ENCODE measurements at regions not wholly inside any gene's neighbourhood (a gene's known extent, or its start where the extent isn't known, plus 50 kb on each side); places are given as distances from the start of the nearest gene placed in this dataset.

GRCh38 chr6:126718600-126719327 is 378.8 kb downstream of the CENPW start:
- ChIA-PET CTCF (no interaction called here), POLR2A (no interaction called here)
- no peak overlapping the region for H3K27ac ChIP-seq (ENCODE audit: extremely low read depth, low read depth, low read length)
- H3K4me1 ChIP-seq (ENCODE audit: control insufficient read depth, insufficient read depth, low read length): peaks cover 9% of the 10 kb centered on the region; the same call in 1 of the 2 replicates
- no peaks in the 10 kb centered on the region for H3K9me3 ChIP-seq (ENCODE audit: control insufficient read depth, insufficient read depth, low read depth, low read length)
- H3K4me3 ChIP-seq (ENCODE audit: low read depth, low read length): no peak overlapping the region
- TF ChIP-seq ZFHX2 (tag by site-specific recombination; conservative IDR thresholded peaks at IDR 0.05) (no peak), ZFP41 (tag by site-specific recombination; IDR thresholded peaks at IDR 0.05; ENCODE audit: borderline replicate concordance) (no peak), ZNF747 (tag by site-specific recombination; IDR thresholded peaks at IDR 0.05) (no peak), RBAK (tag by site-specific recombination; IDR thresholded peaks at IDR 0.05) (no peak), ZNF302 (tag by site-specific recombination; IDR thresholded peaks at IDR 0.05; ENCODE audit: low read depth) (no peak), ZBTB21 (tag by site-specific recombination; IDR thresholded peaks at IDR 0.05) (no peak), ZSCAN30 (tag by site-specific recombination; IDR thresholded peaks at IDR 0.05) (no peak), ZNF24 (tag by site-specific recombination; IDR thresholded peaks at IDR 0.05) (no peak), ZNF514 (tag by site-specific recombination; IDR thresholded peaks at IDR 0.05) (no peak), CTCF (tag by site-specific recombination; IDR thresholded peaks at IDR 0.05) (no peak), ZBTB48 (tag by site-specific recombination; IDR thresholded peaks at IDR 0.05) (no peak), ZXDB (tag by site-specific recombination; IDR thresholded peaks at IDR 0.05) (no peak), OSR2 (tag by site-specific recombination; IDR thresholded peaks at IDR 0.05) (no peak)
- TF ChIP-seq, protein P1, sequence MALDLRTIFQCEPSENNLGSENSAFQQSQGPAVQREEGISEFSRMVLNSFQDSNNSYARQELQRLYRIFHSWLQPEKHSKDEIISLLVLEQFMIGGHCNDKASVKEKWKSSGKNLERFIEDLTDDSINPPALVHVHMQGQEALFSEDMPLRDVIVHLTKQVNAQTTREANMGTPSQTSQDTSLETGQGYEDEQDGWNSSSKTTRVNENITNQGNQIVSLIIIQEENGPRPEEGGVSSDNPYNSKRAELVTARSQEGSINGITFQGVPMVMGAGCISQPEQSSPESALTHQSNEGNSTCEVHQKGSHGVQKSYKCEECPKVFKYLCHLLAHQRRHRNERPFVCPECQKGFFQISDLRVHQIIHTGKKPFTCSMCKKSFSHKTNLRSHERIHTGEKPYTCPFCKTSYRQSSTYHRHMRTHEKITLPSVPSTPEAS (tag by site-specific recombination; IDR thresholded peaks at IDR 0.05): no peak
- TF ChIP-seq, protein P2, sequence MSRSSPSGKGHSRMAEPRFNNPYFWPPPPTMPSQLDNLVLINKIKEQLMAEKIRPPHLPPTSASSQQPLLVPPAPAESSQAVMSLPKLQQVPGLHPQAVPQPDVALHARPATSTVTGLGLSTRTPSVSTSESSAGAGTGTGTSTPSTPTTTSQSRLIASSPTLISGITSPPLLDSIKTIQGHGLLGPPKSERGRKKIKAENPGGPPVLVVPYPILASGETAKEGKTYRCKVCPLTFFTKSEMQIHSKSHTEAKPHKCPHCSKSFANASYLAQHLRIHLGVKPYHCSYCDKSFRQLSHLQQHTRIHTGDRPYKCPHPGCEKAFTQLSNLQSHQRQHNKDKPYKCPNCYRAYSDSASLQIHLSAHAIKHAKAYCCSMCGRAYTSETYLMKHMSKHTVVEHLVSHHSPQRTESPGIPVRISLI (tag by site-specific recombination; IDR thresholded peaks at IDR 0.05): no peak
- TF ChIP-seq, protein P3, sequence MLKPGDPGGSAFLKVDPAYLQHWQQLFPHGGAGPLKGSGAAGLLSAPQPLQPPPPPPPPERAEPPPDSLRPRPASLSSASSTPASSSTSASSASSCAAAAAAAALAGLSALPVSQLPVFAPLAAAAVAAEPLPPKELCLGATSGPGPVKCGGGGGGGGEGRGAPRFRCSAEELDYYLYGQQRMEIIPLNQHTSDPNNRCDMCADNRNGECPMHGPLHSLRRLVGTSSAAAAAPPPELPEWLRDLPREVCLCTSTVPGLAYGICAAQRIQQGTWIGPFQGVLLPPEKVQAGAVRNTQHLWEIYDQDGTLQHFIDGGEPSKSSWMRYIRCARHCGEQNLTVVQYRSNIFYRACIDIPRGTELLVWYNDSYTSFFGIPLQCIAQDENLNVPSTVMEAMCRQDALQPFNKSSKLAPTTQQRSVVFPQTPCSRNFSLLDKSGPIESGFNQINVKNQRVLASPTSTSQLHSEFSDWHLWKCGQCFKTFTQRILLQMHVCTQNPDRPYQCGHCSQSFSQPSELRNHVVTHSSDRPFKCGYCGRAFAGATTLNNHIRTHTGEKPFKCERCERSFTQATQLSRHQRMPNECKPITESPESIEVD (tag by site-specific recombination; IDR thresholded peaks at IDR 0.05): no peak
- H3K36me3 ChIP-seq (ENCODE audit: control insufficient read depth in 2 of 2, insufficient read depth in 1 of 2, low read length in 2 of 2): no peaks in the 10 kb centered on the region

DNA sequence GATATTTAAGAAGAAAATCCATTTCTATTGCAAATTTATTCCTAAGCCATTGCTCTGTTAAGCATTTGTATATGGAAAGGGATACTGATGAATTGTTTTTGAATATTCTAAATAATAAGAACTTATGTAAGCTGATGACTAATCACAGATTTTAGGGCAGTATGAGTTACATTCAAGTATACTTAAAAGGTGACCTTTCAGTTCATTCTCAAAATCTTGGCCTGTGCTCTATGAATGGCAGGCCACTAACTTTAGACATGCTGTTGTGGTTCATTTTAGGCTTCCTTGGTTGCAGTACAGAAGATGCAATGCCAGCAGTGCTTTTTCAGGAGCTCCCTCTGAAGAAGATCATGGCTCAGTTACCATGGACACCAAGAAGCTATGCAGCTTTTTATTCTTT is 380.4 kb downstream of the CENPW start:
- TF ChIP-seq ZNF24 (tag by site-specific recombination; IDR thresholded peaks at IDR 0.05) (no peak), ZNF843 (tag by site-specific recombination; IDR thresholded peaks at IDR 0.05) (no peak), KLF8 (tag by site-specific recombination; IDR thresholded peaks at IDR 0.05) (no peak), ZNF19 (tag by site-specific recombination; IDR thresholded peaks at IDR 0.05; ENCODE audit: low read depth) (no peak)
- ChIA-PET POLR2A (no interaction called here), CTCF (interaction anchor here (0.6 to 1.2 kb wide), 2 partner anchors 27 to 83 kb away, joined by 3 read pairs; no protein-coding TSS in a partner anchor)
- Histone ChIP-seq H3K4me3 (ENCODE audit: low read depth, low read length) (no peak overlapping the region), H3K27ac (ENCODE audit: extremely low read depth, low read depth, low read length) (no peak overlapping the region), H3K9me3 (ENCODE audit: control insufficient read depth, insufficient read depth, low read depth, low read length) (no peaks in the 10 kb centered on the region), H3K36me3 (ENCODE audit: control insufficient read depth in 2 of 2, insufficient read depth in 1 of 2, low read length in 2 of 2) (no peaks in the 10 kb centered on the region), H3K4me1 (ENCODE audit: control insufficient read depth, insufficient read depth, low read length) (peaks cover 9% of the 10 kb centered on the region; the same call in 1 of the 2 replicates)

Data from HEK293 (cell line).